ENCODE measurements at regions not wholly inside any gene's neighbourhood (a gene's known extent, or its start where the extent isn't known, plus 50 kb on each side); places are given as distances from the start of the nearest gene placed in this dataset.

- ATAC-seq (ENCODE audit: insufficient read depth, low read depth) (no peak), DNase-seq (no peak)
- peaks cover 11% of the 10 kb centered on the region for H3K4me1 ChIP-seq (ENCODE audit: insufficient read depth, low read length)
- TF ChIP-seq CTCF (IDR thresholded peaks at IDR 0.05; ENCODE audit: borderline replicate concordance, extremely low read depth, low read length, poor library complexity, severe bottlenecking) = no peak
- no peak for TF ChIP-seq EZH2 (IDR thresholded peaks at IDR 0.05; ENCODE audit: borderline replicate concordance, low read depth, low read length, severe bottlenecking)
- H3K9me3 ChIP-seq (ENCODE audit: insufficient read depth, low read length, severe bottlenecking) = no peaks in the 10 kb centered on the region
- H3K9ac ChIP-seq (ENCODE audit: low read depth, low read length) = no peak overlapping the region
- H3K27ac ChIP-seq (ENCODE audit: low read length) = no peak overlapping the region
- no peaks in the 10 kb centered on the region for H4K20me1 ChIP-seq (ENCODE audit: insufficient read depth, low read length)
- H3K27me3 ChIP-seq (ENCODE audit: insufficient read depth, low read length, poor library complexity) = no peaks in the 10 kb centered on the region
- H2AFZ ChIP-seq (ENCODE audit: low read depth, low read length) = no peak overlapping the region
- H3K36me3 ChIP-seq (ENCODE audit: insufficient read depth, low read length) = no peaks in the 10 kb centered on the region
- H3K79me2 ChIP-seq (ENCODE audit: insufficient read depth, low read length) = no peaks in the 10 kb centered on the region
- H3K4me2 ChIP-seq (ENCODE audit: insufficient read depth, low read length) = no peak overlapping the region
- H3K4me3 ChIP-seq (ENCODE audit: low read depth in 1 of 2, low read length in 2 of 2) = no peak overlapping the region
Observed at GRCh38 chr5:99600952-99601351, 672.1 kb upstream of the CHD1 start.

- H3K79me2 ChIP-seq (ENCODE audit: insufficient read depth, low read length) = no peaks in the 10 kb centered on the region
- no peak overlapping the region for H3K9ac ChIP-seq (ENCODE audit: low read depth, low read length)
- H3K9me3 ChIP-seq (ENCODE audit: insufficient read depth, low read length, severe bottlenecking) = no peaks in the 10 kb centered on the region
- no peak overlapping the region for H3K4me2 ChIP-seq (ENCODE audit: insufficient read depth, low read length)
- ATAC-seq (ENCODE audit: insufficient read depth, low read depth) = no peak
- H3K27ac ChIP-seq (ENCODE audit: low read length) = no peak overlapping the region
- no peak overlapping the region for H2AFZ ChIP-seq (ENCODE audit: low read depth, low read length)
- H3K36me3 ChIP-seq (ENCODE audit: insufficient read depth, low read length) = no peaks in the 10 kb centered on the region
- H3K4me3 ChIP-seq (ENCODE audit: low read depth in 1 of 2, low read length in 2 of 2) = no peak overlapping the region
- no peaks in the 10 kb centered on the region for H3K27me3 ChIP-seq (ENCODE audit: insufficient read depth, low read length, poor library complexity)
- H3K4me1 ChIP-seq (ENCODE audit: insufficient read depth, low read length) = no peaks in the 10 kb centered on the region
- TF ChIP-seq CTCF (IDR thresholded peaks at IDR 0.05; ENCODE audit: borderline replicate concordance, extremely low read depth, low read length, poor library complexity, severe bottlenecking) = no peak
- TF ChIP-seq EZH2 (IDR thresholded peaks at IDR 0.05; ENCODE audit: borderline replicate concordance, low read depth, low read length, severe bottlenecking) = no peak
- DNase-seq = no peak
- H4K20me1 ChIP-seq (ENCODE audit: insufficient read depth, low read length) = no peaks in the 10 kb centered on the region
Observed at GRCh38 chr5:99590806-99591205, 662.0 kb upstream of the CHD1 start.

- no peak overlapping the region for H3K4me2 ChIP-seq (ENCODE audit: insufficient read depth, low read length)
- no peaks in the 10 kb centered on the region for H3K9me3 ChIP-seq (ENCODE audit: insufficient read depth, low read length, severe bottlenecking)
- H3K27me3 ChIP-seq (ENCODE audit: insufficient read depth, low read length, poor library complexity) = no peaks in the 10 kb centered on the region
- no peak overlapping the region for H3K4me3 ChIP-seq (ENCODE audit: low read depth in 1 of 2, low read length in 2 of 2)
- H3K9ac ChIP-seq (ENCODE audit: low read depth, low read length) = no peak overlapping the region
- no peaks in the 10 kb centered on the region for H4K20me1 ChIP-seq (ENCODE audit: insufficient read depth, low read length)
- no peak overlapping the region for H3K27ac ChIP-seq (ENCODE audit: low read length)
- no peak for ATAC-seq (ENCODE audit: insufficient read depth, low read depth)
- H2AFZ ChIP-seq (ENCODE audit: low read depth, low read length) = no peak overlapping the region
- H3K4me1 ChIP-seq (ENCODE audit: insufficient read depth, low read length) = no peaks in the 10 kb centered on the region
- H3K36me3 ChIP-seq (ENCODE audit: insufficient read depth, low read length) = no peaks in the 10 kb centered on the region
- no peak for TF ChIP-seq CTCF (IDR thresholded peaks at IDR 0.05; ENCODE audit: borderline replicate concordance, extremely low read depth, low read length, poor library complexity, severe bottlenecking)
- TF ChIP-seq EZH2 (IDR thresholded peaks at IDR 0.05; ENCODE audit: borderline replicate concordance, low read depth, low read length, severe bottlenecking) = no peak
- no peaks in the 10 kb centered on the region for H3K79me2 ChIP-seq (ENCODE audit: insufficient read depth, low read length)
- DNase-seq = no peak
Observed at GRCh38 chr5:99589424-99589823, 660.6 kb upstream of the CHD1 start.

GRCh38 chr5:99587983-99588382, 659.2 kb upstream of the CHD1 start:
- Histone ChIP-seq H2AFZ (ENCODE audit: low read depth, low read length) (no peak overlapping the region), H3K4me2 (ENCODE audit: insufficient read depth, low read length) (no peak overlapping the region), H4K20me1 (ENCODE audit: insufficient read depth, low read length) (no peaks in the 10 kb centered on the region), H3K4me1 (ENCODE audit: insufficient read depth, low read length) (no peaks in the 10 kb centered on the region), H3K27me3 (ENCODE audit: insufficient read depth, low read length, poor library complexity) (no peaks in the 10 kb centered on the region), H3K27ac (ENCODE audit: low read length) (no peak overlapping the region), H3K36me3 (ENCODE audit: insufficient read depth, low read length) (no peaks in the 10 kb centered on the region), H3K79me2 (ENCODE audit: insufficient read depth, low read length) (no peaks in the 10 kb centered on the region), H3K4me3 (ENCODE audit: low read depth in 1 of 2, low read length in 2 of 2) (no peak overlapping the region), H3K9ac (ENCODE audit: low read depth, low read length) (no peak overlapping the region), H3K9me3 (ENCODE audit: insufficient read depth, low read length, severe bottlenecking) (no peaks in the 10 kb centered on the region)
- DNase-seq (no peak), ATAC-seq (ENCODE audit: insufficient read depth, low read depth) (no peak)
- TF ChIP-seq EZH2 (IDR thresholded peaks at IDR 0.05; ENCODE audit: borderline replicate concordance, low read depth, low read length, severe bottlenecking) = no peak
- no peak for TF ChIP-seq CTCF (IDR thresholded peaks at IDR 0.05; ENCODE audit: borderline replicate concordance, extremely low read depth, low read length, poor library complexity, severe bottlenecking)
